Esophagus muscularis mucosa (tissue), 3 donors: ENCODE measurements at regions not wholly inside any gene's neighbourhood (a gene's known extent, or its start where the extent isn't known, plus 50 kb on each side); places are given as distances from the start of the nearest gene placed in this dataset.

Experiments
- CTCF ChIP-seq, 3 experiments: fragments of 200-600 bp in 2 of 3; fragments of 450-650 bp in 1 of 3; sonication (generic) in 2 of 3; IDR thresholded peaks; one replicate each; pipeline ENCODE4 v1.5.1; 2017 to 2019; ENCODE audit warnings: antibody characterized with exemption in 3 of 3, mild to moderate bottlenecking in 2 of 3, moderate library complexity in 1 of 3
- POLR2A ChIP-seq: fragments of 450-650 bp; IDR thresholded peaks from one replicate; pipeline ENCODE4 v1.6.1; 2017; ENCODE audit warnings: antibody characterized with exemption, moderate library complexity, mild to moderate bottlenecking, low read depth
- POLR2AphosphoS5 ChIP-seq, 2 donors: sonication (generic); formaldehyde crosslinking; IDR thresholded peaks; one replicate each; pipeline ENCODE4 v1.6.1; 2017; ENCODE audit warnings: antibody characterized with exemption in 2 of 2

GRCh38 chrX:121122332-121122731 is 74.9 kb downstream of the GLUD2 start:
- no peak for TF ChIP-seq POLR2A
- no peak for TF ChIP-seq CTCF (IDR thresholded peaks at IDR 0.05)
- no peak for TF ChIP-seq POLR2AphosphoS5 (IDR thresholded peaks at IDR 0.05)
